PC-9 (cell line): ENCODE measurements at regions not wholly inside any gene's neighbourhood (a gene's known extent, or its start where the extent isn't known, plus 50 kb on each side); places are given as distances from the start of the nearest gene placed in this dataset.

Experiments
- BruUV-seq: library from RNA; stranded (reverse); fragments of 400-500 nt; replicated peaks from 2 replicates; lab custom pipeline; 2021; lab: Mats Ljungman, UMichigan
- CTCF ChIA-PET: fragments of 300-600 bp; sonication (Branson Sonifier 250); formaldehyde crosslinking; loops from one replicate; lab custom pipeline; 2022; ENCODE audit warnings: antibody characterized with exemption; lab: Charles Lee
- POLR2A ChIA-PET: fragments of 300-600 bp; sonication (Branson Sonifier 250); formaldehyde crosslinking; loops from one replicate; lab custom pipeline; 2022; ENCODE audit warnings: antibody characterized with exemption; ENCODE audit not compliant: unreplicated experiment; lab: Charles Lee
- DNase-seq, 2 experiments: peaks; one replicate each; pipeline versions ENCODE4 v3.0.0 to v3.0.0-alpha.2; 2015 to 2022; ENCODE audit warnings: mixed read lengths in 1 of 2
- H2AFZ ChIP-seq: fragments of 200-600 bp; sonication (generic); 2 replicates; pipeline ENCODE4 v1.8.1; 2017; ENCODE audit warnings: antibody characterized with exemption
- H3F3A ChIP-seq: fragments of 200-600 bp; sonication (generic); 2 replicates; pipeline ENCODE4 v1.8.1; 2017; ENCODE audit warnings: antibody characterized with exemption, mild to moderate bottlenecking, low read depth; ENCODE audit not compliant: insufficient read depth
- H3K27ac ChIP-seq: fragments of 200-600 bp; sonication (generic); 2 replicates; pipeline ENCODE4 v1.6.1; 2016; ENCODE audit warnings: mixed run types
- H3K27me3 ChIP-seq: fragments of 200-600 bp; sonication (generic); 2 replicates; pipeline ENCODE4 v1.6.1; 2016; ENCODE audit warnings: low read depth, mixed run types; ENCODE audit not compliant: insufficient read depth
- H3K36me3 ChIP-seq: fragments of 200-600 bp; sonication (generic); 2 replicates; pipeline ENCODE4 v1.6.1; 2016; ENCODE audit warnings: low read depth, mixed run types
- H3K4me1 ChIP-seq: fragments of 200-600 bp; sonication (generic); replicated peaks from 2 replicates; pipeline ENCODE4 v1.6.1; 2016; ENCODE audit warnings: mixed run types; ENCODE audit not compliant: insufficient read depth
- H3K4me2 ChIP-seq: fragments of 200-600 bp; sonication (generic); 2 replicates; pipeline ENCODE4 v1.6.1; 2017; ENCODE audit warnings: mixed run types
- H3K4me3 ChIP-seq: fragments of 200-600 bp; sonication (generic); 2 replicates; pipeline ENCODE4 v1.6.1; 2016; ENCODE audit warnings: mixed run types
- H3K79me2 ChIP-seq: fragments of 200-600 bp; sonication (generic); 2 replicates; pipeline ENCODE4 v1.6.1; 2017; ENCODE audit warnings: low read depth, mixed run types
- H3K9me2 ChIP-seq: fragments of 200-600 bp; sonication (generic); 2 replicates; pipeline ENCODE4 v1.8.1; 2017; ENCODE audit warnings: mild to moderate bottlenecking; ENCODE audit not compliant: insufficient read depth
- H3K9me3 ChIP-seq: fragments of 200-600 bp; sonication (generic); 2 replicates; pipeline ENCODE4 v1.8.1; 2016; ENCODE audit warnings: low read depth; ENCODE audit not compliant: insufficient read depth
- H4K20me1 ChIP-seq: fragments of 200-600 bp; sonication (generic); 2 replicates; pipeline ENCODE4 v1.8.1; 2017; ENCODE audit not compliant: insufficient read depth
- EZH2 ChIP-seq: fragments of 200-600 bp; sonication (generic); IDR thresholded peaks from 2 replicates; pipeline ENCODE4 v1.8.0; 2017; ENCODE audit warnings: antibody characterized with exemption, low read depth
- intact Hi-C: fragments of 100-400 bp; cut with micrococcal nuclease; formaldehyde crosslinking; loops from one replicate; pipeline ENCODE4 v1.10.0; 2022; ENCODE audit not compliant: unreplicated experiment
- TF ChIP-seq, protein P1 (sequence below): fragments of 200-600 bp; sonication (generic); conservative IDR thresholded peaks from 2 replicates; pipeline ENCODE4 v1.6.1; 2017; ENCODE audit warnings: mixed run types, antibody characterized with exemption, mild to moderate bottlenecking, moderate library complexity

DNA sequence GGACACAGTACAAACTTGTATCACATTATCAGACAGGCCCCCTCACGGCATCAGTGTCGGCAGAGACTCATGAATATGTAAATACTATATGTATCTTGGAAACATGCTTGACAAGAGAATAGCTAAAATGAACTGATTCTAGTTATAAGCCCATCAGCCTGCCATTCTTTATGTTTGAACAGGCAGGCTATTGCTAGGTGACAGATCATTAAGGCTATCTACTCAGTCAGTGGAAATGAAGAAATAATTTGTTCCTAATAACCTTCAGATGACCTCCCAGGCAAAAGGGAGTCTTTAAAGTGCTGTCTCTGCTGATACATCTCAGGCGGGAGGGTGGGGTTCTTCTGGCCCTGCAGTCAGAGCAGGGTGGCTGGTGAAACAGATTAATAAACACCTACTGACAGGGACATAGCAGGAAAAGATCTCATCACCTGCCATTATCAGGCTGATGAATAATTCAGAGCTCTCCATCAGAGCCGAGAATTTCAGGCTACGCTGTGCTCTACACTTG, 394.2 kb downstream of the RASEF start:
- Histone ChIP-seq H2AFZ (no peak overlapping the region), H3K4me1 (no peaks in the 10 kb centered on the region), H3K4me3 (no peak overlapping the region), H3K79me2 (no peaks in the 10 kb centered on the region), H3K9me3 (no peaks in the 10 kb centered on the region), H3F3A (no peaks in the 10 kb centered on the region), H3K27ac (no peak overlapping the region), H3K27me3 (no peaks in the 10 kb centered on the region), H3K4me2 (no peak overlapping the region), H3K9me2 (no peaks in the 10 kb centered on the region), H4K20me1 (no peaks in the 10 kb centered on the region), H3K36me3 (no peaks in the 10 kb centered on the region)
- BruUV-seq, result no TSS peak
- DNase-seq, result no peak
- no peak for TF ChIP-seq EZH2
- TF ChIP-seq, protein P1, sequence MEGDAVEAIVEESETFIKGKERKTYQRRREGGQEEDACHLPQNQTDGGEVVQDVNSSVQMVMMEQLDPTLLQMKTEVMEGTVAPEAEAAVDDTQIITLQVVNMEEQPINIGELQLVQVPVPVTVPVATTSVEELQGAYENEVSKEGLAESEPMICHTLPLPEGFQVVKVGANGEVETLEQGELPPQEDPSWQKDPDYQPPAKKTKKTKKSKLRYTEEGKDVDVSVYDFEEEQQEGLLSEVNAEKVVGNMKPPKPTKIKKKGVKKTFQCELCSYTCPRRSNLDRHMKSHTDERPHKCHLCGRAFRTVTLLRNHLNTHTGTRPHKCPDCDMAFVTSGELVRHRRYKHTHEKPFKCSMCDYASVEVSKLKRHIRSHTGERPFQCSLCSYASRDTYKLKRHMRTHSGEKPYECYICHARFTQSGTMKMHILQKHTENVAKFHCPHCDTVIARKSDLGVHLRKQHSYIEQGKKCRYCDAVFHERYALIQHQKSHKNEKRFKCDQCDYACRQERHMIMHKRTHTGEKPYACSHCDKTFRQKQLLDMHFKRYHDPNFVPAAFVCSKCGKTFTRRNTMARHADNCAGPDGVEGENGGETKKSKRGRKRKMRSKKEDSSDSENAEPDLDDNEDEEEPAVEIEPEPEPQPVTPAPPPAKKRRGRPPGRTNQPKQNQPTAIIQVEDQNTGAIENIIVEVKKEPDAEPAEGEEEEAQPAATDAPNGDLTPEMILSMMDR, result no peak
- intact Hi-C loops, result no loop called here
- POLR2A ChIA-PET, result no interaction called here
- CTCF ChIA-PET, result no interaction called here

DNA sequence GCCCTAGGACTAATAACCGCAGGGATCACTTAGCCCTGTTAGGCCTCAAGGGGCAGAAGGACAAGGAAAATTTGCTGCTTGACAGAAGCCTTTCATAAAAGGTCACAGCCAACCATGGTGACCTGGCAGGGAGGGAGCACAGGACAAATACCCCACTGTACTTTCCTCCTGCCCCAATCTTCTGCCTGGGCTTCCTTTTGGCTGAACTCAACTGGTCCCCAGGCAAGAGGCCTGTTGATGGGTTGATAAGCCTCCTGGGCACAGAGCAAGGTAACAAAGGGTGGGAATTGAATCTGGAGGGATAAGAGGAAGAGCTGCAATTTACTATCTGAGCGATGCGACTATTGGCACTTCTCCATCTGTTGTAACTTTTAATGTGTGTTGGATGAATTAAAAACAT, 392.9 kb downstream of the RASEF start:
- Histone ChIP-seq H3K36me3 (no peaks in the 10 kb centered on the region), H3K27me3 (no peaks in the 10 kb centered on the region), H2AFZ (no peak overlapping the region), H3K79me2 (no peaks in the 10 kb centered on the region), H3K27ac (no peak overlapping the region), H3K4me2 (no peak overlapping the region), H3K9me3 (no peaks in the 10 kb centered on the region), H3F3A (no peaks in the 10 kb centered on the region), H3K4me1 (no peaks in the 10 kb centered on the region), H4K20me1 (no peaks in the 10 kb centered on the region), H3K9me2 (no peaks in the 10 kb centered on the region), H3K4me3 (no peak overlapping the region)
- DNase-seq, result no peak
- ChIA-PET POLR2A (no interaction called here), CTCF (no interaction called here)
- no peak for TF ChIP-seq EZH2
- TF ChIP-seq, protein P1, result no peak
- BruUV-seq, result no TSS peak
- intact Hi-C loops, result no loop called here

DNA sequence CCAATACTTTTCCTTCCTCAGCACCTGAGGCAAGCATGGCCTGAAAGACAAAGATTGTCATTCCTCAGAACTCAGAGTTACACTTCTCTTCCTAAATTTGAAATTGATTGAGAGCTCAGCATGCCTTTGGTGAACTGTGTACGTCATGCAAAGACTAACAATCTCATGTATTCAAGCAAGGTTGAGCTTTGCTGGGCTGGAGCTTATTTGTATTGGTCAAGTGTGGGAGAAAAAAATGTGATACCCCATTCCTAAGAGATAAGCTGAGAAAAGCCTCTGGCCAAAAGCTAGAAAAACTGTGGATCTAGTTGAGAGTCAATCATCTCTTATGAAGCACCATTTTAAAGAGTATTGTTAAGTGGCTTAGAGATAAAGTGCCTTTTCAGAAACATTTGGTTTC, 392.2 kb downstream of the RASEF start:
- H3F3A ChIP-seq, result no peaks in the 10 kb centered on the region
- no peaks in the 10 kb centered on the region for H3K36me3 ChIP-seq
- H3K4me2 ChIP-seq, result no peak overlapping the region
- H3K79me2 ChIP-seq, result no peaks in the 10 kb centered on the region
- no peak overlapping the region for H3K27ac ChIP-seq
- H3K4me1 ChIP-seq, result no peaks in the 10 kb centered on the region
- no peak overlapping the region for H3K4me3 ChIP-seq
- no peaks in the 10 kb centered on the region for H3K27me3 ChIP-seq
- no peaks in the 10 kb centered on the region for H3K9me2 ChIP-seq
- TF ChIP-seq, protein P1, result no peak
- TF ChIP-seq EZH2, result no peak
- no peaks in the 10 kb centered on the region for H4K20me1 ChIP-seq
- H2AFZ ChIP-seq, result no peak overlapping the region
- no TSS peak for BruUV-seq
- H3K9me3 ChIP-seq, result no peaks in the 10 kb centered on the region
- intact Hi-C loops, result no loop called here
- ChIA-PET CTCF (no interaction called here), POLR2A (no interaction called here)
- no peak for DNase-seq
